ENCODE measurements at regions not wholly inside any gene's neighbourhood (a gene's known extent, or its start where the extent isn't known, plus 50 kb on each side); places are given as distances from the start of the nearest gene placed in this dataset.

- no peak for TF ChIP-seq JUND (IDR thresholded peaks at IDR 0.05; ENCODE audit: low read length)
- TF ChIP-seq KDM4A (IDR thresholded peaks at IDR 0.05; ENCODE audit: low read depth, low read length, severe bottlenecking), result no peak
- TF ChIP-seq KDM5A (IDR thresholded peaks at IDR 0.05; ENCODE audit: low read length), result no peak
These were observed 471.3 kb upstream of the AUTS2 start (continued) for GRCh38 chr7:69126896-69127479.

Measured in H1 (cell line).